Hippocampal formation (tissue), 2 donors: ENCODE measurements at regions not wholly inside any gene's neighbourhood (a gene's known extent, or its start where the extent isn't known, plus 50 kb on each side); places are given as distances from the start of the nearest gene placed in this dataset.

Experiments used
- DNase-seq, 2 donors: peaks; one replicate each; lab custom pipeline; 2025; lab: John Stamatoyannopoulos, UW

- no peak for DNase-seq
Observed at GRCh38 chr4:167688660-167689142, 403.6 kb upstream of the ANXA10 start.

- no peak for DNase-seq
Observed at GRCh38 chr4:167702391-167702790, 389.9 kb upstream of the ANXA10 start.

GRCh38 chr4:167711517-167711916 lies 380.8 kb upstream of the ANXA10 start:
- no peak for DNase-seq

- DNase-seq: no peak
Observed at GRCh38 chr4:167713756-167714155, 378.6 kb upstream of the ANXA10 start.

GRCh38 chr4:167715176-167715575 lies 377.2 kb upstream of the ANXA10 start:
- no peak for DNase-seq

- DNase-seq: no peak
Observed at GRCh38 chr4:167717495-167717894, 374.8 kb upstream of the ANXA10 start.

GRCh38 chr4:167721617-167722486 lies 370.5 kb upstream of the ANXA10 start:
- no peak for DNase-seq

- no peak for DNase-seq
Observed at GRCh38 chr4:167722487-167722808, 369.9 kb upstream of the ANXA10 start.

- no peak for DNase-seq
Observed at GRCh38 chr4:167724941-167725340, 367.4 kb upstream of the ANXA10 start.

- DNase-seq: no peak
Observed at GRCh38 chr4:167730769-167731168, 361.6 kb upstream of the ANXA10 start.

- DNase-seq: no peak
Observed at GRCh38 chr4:167745024-167745687, 347.2 kb upstream of the ANXA10 start.

- DNase-seq: no peak
Observed at GRCh38 chr4:167767281-167767680, 325.1 kb upstream of the ANXA10 start.

GRCh38 chr4:167774646-167775045 lies 317.7 kb upstream of the ANXA10 start:
- DNase-seq: no peak

- no peak for DNase-seq
Observed at GRCh38 chr4:167775375-167775774, 317.0 kb upstream of the ANXA10 start.

GRCh38 chr4:167779280-167779679 lies 313.1 kb upstream of the ANXA10 start:
- DNase-seq: no peak

GRCh38 chr4:167779864-167780263 lies 312.5 kb upstream of the ANXA10 start:
- no peak for DNase-seq

GRCh38 chr4:167784826-167785225 lies 307.5 kb upstream of the ANXA10 start:
- DNase-seq: no peak

- no peak for DNase-seq
Observed at GRCh38 chr4:167785523-167785922, 306.8 kb upstream of the ANXA10 start.

- no peak for DNase-seq
Observed at GRCh38 chr4:167786504-167786903, 305.8 kb upstream of the ANXA10 start.

GRCh38 chr4:167787231-167787630 lies 305.1 kb upstream of the ANXA10 start:
- DNase-seq: no peak

- DNase-seq: no peak
Observed at GRCh38 chr4:167802463-167803212, 289.7 kb upstream of the ANXA10 start.

- no peak for DNase-seq
Observed at GRCh38 chr4:167811958-167812357, 280.4 kb upstream of the ANXA10 start.

GRCh38 chr4:167826281-167826680 lies 266.1 kb upstream of the ANXA10 start:
- DNase-seq: no peak
